Hepatocyte (in vitro differentiated cells): ENCODE measurements at regions not wholly inside any gene's neighbourhood (a gene's known extent, or its start where the extent isn't known, plus 50 kb on each side); places are given as distances from the start of the nearest gene placed in this dataset.

Source experiments
- DNase-seq: peaks from one replicate; pipeline ENCODE4 v3.0.0-alpha.2; 2016; ENCODE audit warnings: low spot score
- H2AFZ ChIP-seq: fragments of 200-600 bp; sonication (generic); 2 replicates; pipeline ENCODE4 v1.6.0; 2016; ENCODE audit warnings: antibody characterized with exemption, mild to moderate bottlenecking
- H3K27ac ChIP-seq: fragments of 200-600 bp; sonication (generic); 2 replicates; pipeline ENCODE4 v1.5.1; 2016; ENCODE audit warnings: mild to moderate bottlenecking
- H3K27me3 ChIP-seq: fragments of 200-600 bp; sonication (generic); 2 replicates; pipeline ENCODE4 v1.6.1; 2016
- H3K36me3 ChIP-seq: fragments of 200-600 bp; sonication (generic); replicated peaks from 2 replicates; pipeline ENCODE4 v1.5.1; 2016; ENCODE audit warnings: low read depth; ENCODE audit not compliant: insufficient read depth
- H3K4me1 ChIP-seq: fragments of 200-600 bp; sonication (generic); 2 replicates; pipeline ENCODE4 v1.5.1; 2016; ENCODE audit warnings: mild to moderate bottlenecking, moderate library complexity; ENCODE audit not compliant: insufficient read depth
- H3K4me2 ChIP-seq: fragments of 200-600 bp; sonication (generic); 2 replicates; pipeline ENCODE4 v1.6.0; 2016
- H3K4me3 ChIP-seq: fragments of 200-600 bp; sonication (generic); 2 replicates; pipeline ENCODE4 v1.5.1; 2016; ENCODE audit warnings: mild to moderate bottlenecking
- H3K79me2 ChIP-seq: fragments of 200-600 bp; sonication (generic); 2 replicates; pipeline ENCODE4 v1.6.0; 2017; ENCODE audit warnings: mild to moderate bottlenecking
- H3K9me2 ChIP-seq: fragments of 200-600 bp; sonication (generic); replicated peaks from 2 replicates; pipeline ENCODE4 v1.6.0; 2017; ENCODE audit warnings: mild to moderate bottlenecking; ENCODE audit not compliant: insufficient read depth
- H3K9me3 ChIP-seq: fragments of 200-600 bp; sonication (generic); 2 replicates; pipeline ENCODE4 v1.5.1; 2016; ENCODE audit warnings: low read depth, mild to moderate bottlenecking
- H4K20me1 ChIP-seq: fragments of 200-600 bp; sonication (generic); 2 replicates; pipeline ENCODE4 v1.6.0; 2016; ENCODE audit warnings: mild to moderate bottlenecking; ENCODE audit not compliant: insufficient read depth, poor library complexity, severe bottlenecking
- CTCF ChIP-seq: fragments of 200-600 bp; sonication (generic); IDR thresholded peaks from 2 replicates; pipeline ENCODE4 v1.5.1; 2016; ENCODE audit warnings: antibody characterized with exemption, mild to moderate bottlenecking; ENCODE audit not compliant: poor library complexity
- EZH2 ChIP-seq: fragments of 200-600 bp; sonication (generic); IDR thresholded peaks from 2 replicates; pipeline ENCODE4 v1.6.1; 2016; ENCODE audit warnings: antibody characterized with exemption, mild to moderate bottlenecking, borderline replicate concordance
- EZH2phosphoT487 ChIP-seq: fragments of 200-600 bp; sonication (generic); IDR thresholded peaks from one replicate; pipeline ENCODE4 v1.6.1; 2018; ENCODE audit warnings: antibody characterized with exemption, mild to moderate bottlenecking, low read depth, moderate library complexity; ENCODE audit not compliant: unreplicated experiment, severe bottlenecking
- WGBS: methylation state at CpG from one replicate; pipeline ENCODE4 v1.1.6; 2016; ENCODE audit warnings: low lambda C conversion rate; ENCODE audit errors: missing lambda C conversion rate; 5-methylcytosine and 5-hydroxymethylcytosine counted together

DNA sequence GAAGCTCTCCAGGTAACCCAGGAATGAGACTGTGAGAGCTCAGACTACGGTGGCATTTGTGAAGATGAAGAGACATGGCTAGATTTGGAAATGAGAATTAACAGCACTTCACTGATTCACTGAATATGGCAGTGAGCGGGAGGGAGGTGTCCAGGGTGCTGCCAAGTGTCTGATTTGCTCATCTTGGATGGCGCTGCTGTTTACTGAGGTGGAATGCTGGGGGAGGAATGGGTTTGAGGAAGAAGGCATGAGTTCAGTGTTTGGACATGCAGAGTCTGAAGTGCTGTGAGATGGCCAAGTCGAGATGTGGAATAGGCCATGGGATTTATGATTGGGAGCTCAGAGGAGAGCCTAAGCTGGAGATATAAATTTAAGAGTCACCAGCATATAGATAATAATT lies 437.1 kb upstream of the NPVF start:
- H3K9me2 ChIP-seq: no peaks in the 10 kb centered on the region
- no peaks in the 10 kb centered on the region for H3K79me2 ChIP-seq
- H2AFZ ChIP-seq: no peak overlapping the region
- H3K4me1 ChIP-seq: peaks cover 34% of the 10 kb centered on the region
- TF ChIP-seq CTCF (no peak), EZH2 (no peak), EZH2phosphoT487 (no peak)
- no peak overlapping the region for H3K4me2 ChIP-seq
- H3K4me3 ChIP-seq: no peak overlapping the region
- H3K9me3 ChIP-seq: no peaks in the 10 kb centered on the region
- no peak overlapping the region for H3K27ac ChIP-seq
- no peaks in the 10 kb centered on the region for H3K36me3 ChIP-seq
- no peak for DNase-seq
- 84% methylated on average over 4 of the region's 4 CpGs for WGBS
- no peaks in the 10 kb centered on the region for H4K20me1 ChIP-seq
- no peaks in the 10 kb centered on the region for H3K27me3 ChIP-seq

GRCh38 chr7:25665903-25666670 lies 437.8 kb upstream of the NPVF start:
- Histone ChIP-seq H3K4me1 (peaks cover 39% of the 10 kb centered on the region), H3K27me3 (no peaks in the 10 kb centered on the region), H4K20me1 (no peaks in the 10 kb centered on the region), H3K4me3 (no peak overlapping the region), H3K36me3 (no peaks in the 10 kb centered on the region), H3K79me2 (no peaks in the 10 kb centered on the region), H3K9me3 (no peaks in the 10 kb centered on the region), H3K4me2 (no peak overlapping the region), H2AFZ (no peak overlapping the region), H3K27ac (no peak overlapping the region), H3K9me2 (no peaks in the 10 kb centered on the region)
- TF ChIP-seq EZH2 (no peak), EZH2phosphoT487 (no peak), CTCF (no peak)
- 50% methylated on average over 3 of the region's 3 CpGs for WGBS
- DNase-seq: no peak

DNA sequence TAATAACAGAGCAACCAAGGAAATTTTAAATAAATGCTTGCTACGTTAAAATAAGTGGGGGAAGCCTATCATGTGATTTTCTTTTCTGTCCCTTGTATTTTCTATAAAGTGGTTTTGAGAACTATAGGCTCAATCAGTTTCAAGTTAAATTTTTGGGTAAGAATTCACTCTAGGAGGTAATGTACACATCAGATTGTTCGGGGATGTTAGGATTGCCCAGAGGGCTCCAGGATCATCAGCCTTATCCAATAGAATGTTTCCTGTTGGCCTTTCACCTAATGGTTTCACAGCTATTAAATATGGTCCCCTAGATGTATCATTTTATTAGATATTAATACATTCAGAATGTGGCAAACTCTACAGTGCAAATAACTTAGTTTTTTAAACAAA lies 438.4 kb upstream of the NPVF start:
- 63% methylated on average over 2 of the region's 2 CpGs for WGBS
- DNase-seq: no peak

More for the DNA sequence above, 438.4 kb upstream of the NPVF start:
- H3K4me1 ChIP-seq: peaks cover 45% of the 10 kb centered on the region
- H2AFZ ChIP-seq: no peak overlapping the region
- no peak overlapping the region for H3K27ac ChIP-seq
- no peaks in the 10 kb centered on the region for H3K9me3 ChIP-seq
- no peaks in the 10 kb centered on the region for H4K20me1 ChIP-seq
- no peaks in the 10 kb centered on the region for H3K27me3 ChIP-seq
- no peaks in the 10 kb centered on the region for H3K36me3 ChIP-seq
- H3K9me2 ChIP-seq: no peaks in the 10 kb centered on the region
- H3K4me2 ChIP-seq: no peak overlapping the region
- H3K4me3 ChIP-seq: no peak overlapping the region
- TF ChIP-seq EZH2 (no peak), EZH2phosphoT487 (no peak), CTCF (no peak)
- no peaks in the 10 kb centered on the region for H3K79me2 ChIP-seq
